HEK293 (cell line): ENCODE measurements at regions not wholly inside any gene's neighbourhood (a gene's known extent, or its start where the extent isn't known, plus 50 kb on each side); places are given as distances from the start of the nearest gene placed in this dataset.

Experiments
- ZNF558 ChIP-seq: fragments of 450-650 bp; formaldehyde crosslinking; IDR thresholded peaks from 2 replicates; pipeline ENCODE4 v1.5.1; 2016; ENCODE audit warnings: missing biosample characterization, missing genetic modification characterization
- TF ChIP-seq, protein P1 (sequence below): fragments of 450-650 bp; IDR thresholded peaks from 2 replicates; pipeline ENCODE4 v1.5.1; 2018; ENCODE audit warnings: missing biosample characterization, mild to moderate bottlenecking, missing genetic modification characterization

DNA sequence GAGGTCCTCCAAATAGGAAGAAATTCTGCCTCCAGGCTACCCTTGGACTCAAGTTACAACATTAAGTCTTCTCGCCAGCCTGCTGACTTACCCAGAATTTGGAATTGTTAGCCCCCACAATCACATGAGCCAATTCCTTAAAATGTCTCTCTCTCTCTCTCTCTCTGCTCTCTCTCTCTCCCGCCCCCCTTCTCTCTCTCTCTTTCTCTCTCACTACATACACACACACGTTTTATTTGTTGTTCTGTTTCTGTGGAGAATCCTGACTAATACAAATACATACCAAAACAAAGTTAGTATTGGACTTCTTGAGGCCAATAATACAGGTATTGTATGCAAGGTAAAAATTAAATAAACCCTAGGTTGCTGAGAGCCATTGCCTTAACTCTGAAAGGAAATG lies 72.1 kb downstream of the TNFSF18 start:
- no peak for TF ChIP-seq ZNF558
- TF ChIP-seq, protein P1, sequence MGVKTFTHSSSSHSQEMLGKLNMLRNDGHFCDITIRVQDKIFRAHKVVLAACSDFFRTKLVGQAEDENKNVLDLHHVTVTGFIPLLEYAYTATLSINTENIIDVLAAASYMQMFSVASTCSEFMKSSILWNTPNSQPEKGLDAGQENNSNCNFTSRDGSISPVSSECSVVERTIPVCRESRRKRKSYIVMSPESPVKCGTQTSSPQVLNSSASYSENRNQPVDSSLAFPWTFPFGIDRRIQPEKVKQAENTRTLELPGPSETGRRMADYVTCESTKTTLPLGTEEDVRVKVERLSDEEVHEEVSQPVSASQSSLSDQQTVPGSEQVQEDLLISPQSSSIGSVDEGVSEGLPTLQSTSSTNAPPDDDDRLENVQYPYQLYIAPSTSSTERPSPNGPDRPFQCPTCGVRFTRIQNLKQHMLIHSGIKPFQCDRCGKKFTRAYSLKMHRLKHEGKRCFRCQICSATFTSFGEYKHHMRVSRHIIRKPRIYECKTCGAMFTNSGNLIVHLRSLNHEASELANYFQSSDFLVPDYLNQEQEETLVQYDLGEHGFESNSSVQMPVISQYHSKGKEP (tag by site-specific recombination): no peak
